ENCODE measurements at regions not wholly inside any gene's neighbourhood (a gene's known extent, or its start where the extent isn't known, plus 50 kb on each side); places are given as distances from the start of the nearest gene placed in this dataset.
"Not testable (repeated sequence)": the region's sequence is repeated elsewhere in the genome, so short reads cannot be mapped to it uniquely, and the experiment has no call there.

DNA sequence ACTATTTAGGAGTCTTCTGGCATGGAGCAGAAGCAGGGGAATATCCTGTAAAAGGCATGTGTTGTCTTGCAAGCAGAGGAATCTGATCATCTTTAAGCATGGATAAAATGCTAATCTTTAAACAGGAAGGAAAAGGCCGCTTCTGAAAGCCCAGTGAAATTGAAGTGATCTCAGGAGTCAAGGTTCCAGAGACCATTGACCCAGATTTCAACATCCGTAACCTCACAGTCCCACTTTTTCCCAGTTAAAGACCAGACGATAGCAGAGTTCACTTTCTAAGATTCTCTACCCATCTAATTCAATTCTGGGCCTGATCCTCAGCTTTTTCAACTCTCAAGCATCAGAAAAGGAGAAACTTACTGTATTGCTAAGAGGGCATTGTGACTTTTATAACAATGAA, 332.2 kb upstream of the LRP1B start:
- no peak for DNase-seq
- TF ChIP-seq POLR2A (IDR thresholded peaks at IDR 0.05; ENCODE audit: low read length) = no peak
- no peak for TF ChIP-seq GATA1 (IDR thresholded peaks at IDR 0.05; ENCODE audit: low read depth, low read length)

DNA sequence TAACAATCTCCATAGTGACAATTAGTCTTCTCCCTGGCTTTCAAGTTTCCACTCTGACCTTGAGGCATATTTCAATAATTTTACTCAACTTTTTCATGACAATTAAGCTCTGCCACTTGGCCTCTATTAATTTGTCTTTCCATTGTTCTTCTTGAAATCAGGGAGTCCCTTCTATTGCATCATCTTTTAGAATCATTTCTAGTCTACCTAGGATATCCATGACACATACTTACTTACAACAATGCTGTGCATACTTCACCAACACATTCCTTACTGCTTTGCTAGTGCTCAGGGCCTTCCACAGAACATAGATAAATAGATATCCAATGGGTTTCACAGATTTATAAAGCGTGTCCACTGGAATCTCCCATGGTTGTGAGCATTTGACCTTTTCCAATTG, 331.5 kb upstream of the LRP1B start:
- TF ChIP-seq POLR2A (IDR thresholded peaks at IDR 0.05; ENCODE audit: low read length) = no peak
- no peak for TF ChIP-seq GATA1 (IDR thresholded peaks at IDR 0.05; ENCODE audit: low read depth, low read length)
- DNase-seq = no peak

DNA sequence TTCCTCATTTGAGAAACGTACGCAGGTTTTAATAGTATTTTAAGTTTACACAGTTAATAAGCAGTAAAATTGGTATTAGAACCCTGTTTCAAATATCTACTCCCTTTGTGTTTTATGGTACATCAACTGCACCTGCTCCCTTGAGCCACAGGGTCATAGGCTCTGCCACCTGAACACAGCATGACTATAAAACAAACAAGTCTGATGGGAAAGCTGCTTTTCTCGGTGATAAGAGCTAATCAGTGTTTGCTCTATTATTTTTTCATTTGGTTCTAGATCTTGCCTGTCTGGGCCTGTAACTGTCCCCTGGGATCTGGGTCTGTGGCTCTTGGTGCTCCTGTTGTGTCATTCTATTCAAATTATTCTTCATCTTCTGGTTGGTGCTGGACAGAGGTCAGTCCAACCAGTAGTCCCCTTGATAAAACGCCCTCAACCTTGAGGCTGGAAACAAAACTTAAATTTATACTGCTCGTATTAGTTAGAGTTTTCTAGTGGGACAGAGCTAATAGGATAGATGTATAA, 314.8 kb upstream of the LRP1B start:
- no peak for TF ChIP-seq GATA1 (IDR thresholded peaks at IDR 0.05; ENCODE audit: low read depth, low read length)
- no peak for TF ChIP-seq POLR2A (IDR thresholded peaks at IDR 0.05; ENCODE audit: low read length)
- DNase-seq = no peak

DNA sequence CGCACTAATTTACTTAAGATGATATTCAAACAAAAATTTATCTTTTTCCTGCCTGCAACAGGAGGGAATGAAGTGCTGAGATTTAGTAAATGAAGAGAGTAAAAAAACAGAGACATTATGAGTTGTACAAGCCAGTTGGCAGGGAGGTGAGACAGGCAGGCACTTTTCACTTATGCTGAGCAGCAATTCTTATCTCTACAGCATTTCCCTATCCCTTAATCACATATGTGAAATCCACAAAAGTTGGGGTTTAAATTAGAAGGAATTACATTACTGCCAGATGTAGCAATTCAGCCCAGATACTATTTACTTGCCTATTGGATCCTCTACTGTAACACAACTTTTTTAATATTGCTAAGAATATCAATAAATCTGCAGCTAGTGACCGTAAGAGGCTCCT, 314.2 kb upstream of the LRP1B start:
- TF ChIP-seq POLR2A (IDR thresholded peaks at IDR 0.05; ENCODE audit: low read length) (no peak), GATA1 (IDR thresholded peaks at IDR 0.05; ENCODE audit: low read depth, low read length) (no peak)
- DNase-seq = no peak

DNA sequence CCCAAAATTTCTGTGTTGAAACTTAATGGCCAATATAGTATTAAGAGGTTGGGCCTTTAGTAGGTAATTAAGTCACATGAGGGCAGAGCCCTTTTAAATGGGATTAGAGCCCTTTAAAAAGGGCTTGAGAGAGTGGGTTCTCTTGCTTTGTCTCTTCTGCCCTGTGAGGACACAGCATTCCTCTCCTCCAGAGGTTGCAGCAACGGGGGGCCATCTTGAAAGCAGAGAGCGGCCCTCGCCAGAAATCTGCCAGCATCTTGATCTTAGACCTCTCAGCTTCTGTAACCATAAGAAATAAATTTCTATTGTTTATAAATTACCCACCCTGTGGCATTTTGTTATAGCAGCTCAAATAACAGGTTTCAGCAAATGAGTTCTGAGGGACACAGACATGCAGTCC, 305.0 kb upstream of the LRP1B start:
- TF ChIP-seq POLR2A (IDR thresholded peaks at IDR 0.05; ENCODE audit: low read length) = no peak
- TF ChIP-seq GATA1 (IDR thresholded peaks at IDR 0.05; ENCODE audit: low read depth, low read length) = no peak
- no peak for DNase-seq

DNA sequence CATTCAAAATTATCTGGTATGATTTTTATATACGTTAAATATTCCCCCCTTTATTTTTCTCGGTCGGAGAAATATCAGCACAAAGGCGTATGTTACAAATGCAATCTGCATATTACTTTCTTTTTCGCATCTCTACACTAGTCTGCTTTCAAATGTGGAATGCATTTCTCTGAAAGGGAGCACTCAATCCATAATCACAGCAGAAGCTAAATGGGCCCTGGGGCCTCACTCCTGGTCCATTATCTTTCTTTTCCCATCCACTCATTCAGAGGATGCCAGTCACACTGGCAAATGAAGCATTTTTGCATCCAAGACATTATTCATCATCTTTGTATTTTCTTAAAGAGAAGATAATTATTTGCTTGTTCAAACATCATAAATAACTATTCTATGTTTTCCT, 295.2 kb upstream of the LRP1B start:
- TF ChIP-seq POLR2A (IDR thresholded peaks at IDR 0.05; ENCODE audit: low read length) (no peak), GATA1 (IDR thresholded peaks at IDR 0.05; ENCODE audit: low read depth, low read length) (no peak)
- no peak for DNase-seq

DNA sequence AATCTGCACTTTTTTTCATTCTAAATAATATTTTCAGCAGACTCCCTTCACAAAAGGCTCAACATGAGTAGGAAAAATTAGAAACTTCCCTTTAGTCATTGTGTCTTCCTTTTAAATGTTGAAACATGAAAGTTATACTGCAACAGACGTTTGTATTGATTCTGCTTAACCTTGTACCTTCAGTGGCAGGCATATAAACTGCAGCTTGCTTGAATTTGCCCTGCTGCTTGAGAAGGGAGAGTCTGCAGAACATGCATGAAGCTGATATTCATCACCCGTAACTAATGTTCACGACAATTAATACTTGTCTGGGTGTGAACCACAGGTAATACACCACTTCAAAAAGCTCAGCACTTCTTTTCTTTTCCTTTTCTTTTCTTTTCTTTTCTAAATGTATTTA, 294.7 kb upstream of the LRP1B start:
- DNase-seq = no peak
- TF ChIP-seq GATA1 (IDR thresholded peaks at IDR 0.05; ENCODE audit: low read depth, low read length) = no peak

DNA sequence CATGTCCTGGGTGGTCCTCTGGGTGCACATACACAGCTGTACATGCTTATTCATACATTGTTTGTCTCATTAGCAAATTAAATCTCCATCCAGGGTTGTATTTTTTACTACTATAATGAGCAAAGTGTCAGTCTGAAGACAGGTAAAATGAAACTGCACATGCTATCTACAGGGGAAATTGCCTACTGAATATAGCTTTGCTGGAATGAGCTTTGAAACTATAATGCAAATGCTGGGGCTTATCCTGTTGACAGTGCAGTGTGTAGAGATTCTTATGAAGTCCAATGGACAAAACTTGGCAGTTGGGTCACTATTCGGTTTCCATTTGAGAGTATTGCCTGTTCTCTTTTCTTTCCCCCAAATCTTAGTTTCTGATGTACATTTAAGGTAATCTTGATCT, 292.8 kb upstream of the LRP1B start:
- TF ChIP-seq GATA1 (IDR thresholded peaks at IDR 0.05; ENCODE audit: low read depth, low read length) (no peak), POLR2A (IDR thresholded peaks at IDR 0.05; ENCODE audit: low read length) (no peak)
- DNase-seq = no peak

DNA sequence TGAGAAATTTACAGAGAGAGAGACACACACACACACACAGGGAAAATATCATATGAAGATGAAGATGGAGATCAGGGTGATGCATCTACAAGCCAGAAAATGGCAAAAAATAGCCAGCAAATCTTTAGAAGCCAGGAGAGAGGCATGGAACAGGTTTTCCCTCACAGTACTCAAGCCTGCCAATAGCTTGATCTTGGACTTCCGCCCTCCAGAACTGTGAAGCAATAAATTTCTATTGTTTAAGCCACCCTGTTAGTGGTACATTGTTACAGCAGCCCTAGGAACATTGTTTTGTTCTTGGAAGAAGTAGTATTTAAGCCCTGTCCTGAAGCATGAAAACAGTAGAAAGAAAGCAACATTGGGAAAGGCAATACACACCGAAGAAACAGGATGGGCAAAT, 292.0 kb upstream of the LRP1B start:
- TF ChIP-seq POLR2A (IDR thresholded peaks at IDR 0.05; ENCODE audit: low read length) = no peak
- no peak for TF ChIP-seq GATA1 (IDR thresholded peaks at IDR 0.05; ENCODE audit: low read depth, low read length)
- no peak for DNase-seq

DNA sequence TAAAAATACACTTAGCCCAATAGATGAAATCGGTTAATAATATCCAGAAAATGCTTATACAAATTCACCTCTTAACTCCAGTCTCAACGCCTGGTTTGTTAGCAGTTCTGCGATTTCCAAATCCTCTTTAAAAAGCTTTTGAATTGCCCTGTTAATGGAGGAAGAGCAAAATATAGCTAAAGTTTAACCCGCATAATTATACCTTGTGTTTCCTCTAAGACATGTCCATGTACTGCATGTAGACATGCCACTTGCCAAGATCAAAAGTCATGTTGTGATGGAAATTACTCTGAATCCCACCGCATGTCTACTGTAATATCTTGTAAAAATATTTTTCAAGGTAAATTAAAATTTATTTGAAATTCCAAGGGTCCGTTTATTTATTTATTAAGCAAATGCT, 291.2 kb upstream of the LRP1B start:
- no peak for DNase-seq
- TF ChIP-seq POLR2A (IDR thresholded peaks at IDR 0.05; ENCODE audit: low read length) (no peak), GATA1 (IDR thresholded peaks at IDR 0.05; ENCODE audit: low read depth, low read length) (no peak)

DNA sequence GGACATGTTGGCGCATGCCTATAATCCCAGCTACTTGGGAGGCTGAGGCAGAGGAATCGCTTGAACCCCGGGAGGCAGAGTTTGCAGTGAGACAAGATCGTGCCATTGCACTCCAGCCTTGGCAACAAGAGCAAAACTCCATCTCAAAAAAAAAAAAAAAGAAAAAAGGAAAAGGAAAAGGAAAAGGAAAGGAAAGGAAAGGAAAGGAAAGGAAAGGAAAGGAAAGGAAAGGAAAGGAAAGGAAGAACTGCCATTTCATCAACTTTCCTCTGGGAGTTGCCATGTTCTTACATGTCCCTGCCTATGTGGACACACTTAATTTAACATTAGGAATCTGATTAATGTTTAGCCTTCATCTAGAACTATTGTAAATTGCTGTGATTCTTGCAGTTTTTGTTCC, 287.9 kb upstream of the LRP1B start:
- DNase-seq = not testable (repeated sequence)

DNA sequence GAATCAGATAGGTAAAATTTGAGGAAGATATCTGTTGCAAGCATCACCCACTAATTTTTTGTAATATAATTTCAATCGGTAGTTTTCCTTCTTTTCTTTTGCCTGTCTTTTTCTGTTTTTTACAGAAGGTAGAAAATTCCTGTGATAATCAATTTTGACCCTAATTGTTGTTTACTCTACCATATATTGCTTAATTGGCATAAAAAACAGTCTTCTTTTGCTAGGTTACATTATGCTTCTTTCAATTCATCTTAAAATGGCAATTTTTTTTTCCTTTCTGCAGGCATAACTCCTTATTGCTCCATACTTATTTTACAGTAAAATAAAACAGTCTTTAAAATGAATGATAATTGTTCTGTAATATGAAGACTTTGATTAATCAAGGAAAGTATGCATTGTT, 286.2 kb upstream of the LRP1B start:
- TF ChIP-seq POLR2A (IDR thresholded peaks at IDR 0.05; ENCODE audit: low read length) (no peak), GATA1 (IDR thresholded peaks at IDR 0.05; ENCODE audit: low read depth, low read length) (no peak)

DNA sequence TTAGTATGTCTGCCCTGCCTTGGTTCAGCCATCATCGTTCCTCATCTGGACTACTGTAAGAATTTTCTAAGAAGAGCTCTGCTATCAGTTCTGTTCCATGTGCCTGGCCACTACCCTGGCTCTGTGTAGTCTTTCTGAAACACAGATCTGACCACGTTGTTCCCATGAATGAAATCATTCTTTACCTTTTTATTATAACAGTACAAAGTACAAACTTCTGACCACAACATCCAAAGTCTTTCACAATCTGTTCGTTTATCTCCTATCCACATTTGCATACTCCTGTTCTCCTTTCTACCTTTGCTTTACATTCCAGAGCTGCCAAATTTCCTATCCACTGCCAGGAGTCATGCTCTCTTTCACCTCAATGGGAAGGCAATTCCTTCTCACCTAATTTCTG, 284.6 kb upstream of the LRP1B start:
- DNase-seq = no peak
- no peak for TF ChIP-seq GATA1 (IDR thresholded peaks at IDR 0.05; ENCODE audit: low read depth, low read length)
- no peak for TF ChIP-seq POLR2A (IDR thresholded peaks at IDR 0.05; ENCODE audit: low read length)

More for the DNA sequence above, 286.2 kb upstream of the LRP1B start:
- DNase-seq = no peak

DNA sequence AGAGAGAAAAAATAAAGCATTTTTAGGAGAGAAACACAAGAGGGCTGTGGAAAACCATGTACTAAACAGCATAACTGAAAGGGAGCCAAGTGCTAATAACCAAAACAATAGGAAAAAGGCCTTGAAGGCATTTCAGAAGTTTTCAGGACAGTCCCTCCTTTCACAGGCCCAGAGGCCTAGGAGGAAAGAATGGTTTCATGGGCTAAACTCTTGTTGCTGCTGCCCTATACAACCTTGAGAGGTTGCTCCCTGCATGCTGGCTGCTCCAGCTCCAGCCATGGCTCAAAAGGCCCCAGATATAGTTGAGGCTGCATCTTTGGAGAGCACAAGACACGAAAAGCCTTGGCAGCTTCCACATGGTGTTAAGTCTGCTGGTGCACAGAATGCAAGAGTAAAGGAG, 267.4 kb upstream of the LRP1B start:
- no peak for TF ChIP-seq POLR2A (IDR thresholded peaks at IDR 0.05; ENCODE audit: low read length)
- TF ChIP-seq GATA1 (IDR thresholded peaks at IDR 0.05; ENCODE audit: low read depth, low read length) = no peak
- DNase-seq = no peak

DNA sequence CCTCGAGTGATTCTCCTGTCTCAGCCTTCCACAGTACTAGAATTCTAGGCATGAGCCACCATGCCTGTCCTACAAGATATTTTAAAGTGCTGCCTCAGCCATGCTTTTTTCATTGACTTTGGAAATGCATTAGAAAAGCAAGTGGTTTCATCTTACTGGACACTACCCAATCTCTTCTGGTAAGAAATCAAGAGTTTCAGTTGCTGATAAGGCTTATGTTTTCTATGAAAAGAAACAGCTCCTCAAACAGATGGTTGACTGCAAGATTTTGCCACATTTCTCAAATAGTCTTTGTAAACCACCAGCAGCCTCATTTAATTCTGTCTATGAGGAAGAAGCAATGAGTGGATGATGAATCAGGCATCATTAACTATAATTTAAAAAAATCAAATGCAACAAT, 264.5 kb upstream of the LRP1B start:
- no peak for TF ChIP-seq GATA1 (IDR thresholded peaks at IDR 0.05; ENCODE audit: low read depth, low read length)
- TF ChIP-seq POLR2A (IDR thresholded peaks at IDR 0.05; ENCODE audit: low read length) = no peak
- DNase-seq = no peak

DNA sequence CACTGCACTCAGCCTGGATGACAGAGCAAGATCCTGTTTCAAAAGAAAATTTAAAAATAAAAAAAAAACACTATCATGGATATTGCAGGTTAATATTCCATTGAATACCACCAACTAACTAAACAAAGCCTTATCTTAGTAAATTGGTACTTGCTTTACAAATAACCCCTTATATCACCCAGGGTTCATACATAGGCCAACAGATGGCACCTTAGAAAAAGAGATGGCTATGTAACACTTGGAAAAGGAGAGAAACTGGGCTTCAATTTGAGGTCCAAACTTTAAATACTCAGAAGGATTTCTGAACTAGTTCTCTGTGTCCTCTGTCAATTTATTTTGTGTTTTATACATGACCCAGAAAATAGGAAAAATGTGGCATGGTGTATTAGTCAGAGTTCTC, 249.6 kb upstream of the LRP1B start:
- no peak for DNase-seq
- TF ChIP-seq GATA1 (IDR thresholded peaks at IDR 0.05; ENCODE audit: low read depth, low read length) (no peak), POLR2A (IDR thresholded peaks at IDR 0.05; ENCODE audit: low read length) (no peak)

DNA sequence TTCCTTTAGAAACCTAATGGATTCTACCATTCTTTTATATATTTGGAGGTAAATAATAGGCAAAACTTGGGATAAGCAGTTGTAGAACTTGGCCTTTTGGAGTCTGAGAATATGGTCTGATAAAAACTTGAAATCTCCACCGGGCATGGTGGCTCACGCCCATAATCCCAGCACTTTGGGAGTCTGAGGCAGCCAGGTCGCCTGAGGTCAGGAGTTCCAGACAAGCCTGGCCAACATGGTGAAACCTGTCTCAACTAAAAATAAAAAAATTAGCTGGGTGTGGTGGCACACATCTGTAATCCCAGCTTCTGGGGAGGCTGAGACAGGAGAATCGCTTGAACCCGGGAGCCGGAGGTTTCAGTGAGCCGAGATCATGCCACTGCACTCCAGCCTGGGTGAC, 231.3 kb upstream of the LRP1B start:
- DNase-seq = not testable (repeated sequence)
